ENCODE measurements at regions not wholly inside any gene's neighbourhood (a gene's known extent, or its start where the extent isn't known, plus 50 kb on each side); places are given as distances from the start of the nearest gene placed in this dataset.

GRCh38 chr13:111512707-111513106, 192.3 kb downstream of the TEX29 start:
- no peak for TF ChIP-seq ESRRA (CRISPR knock-in tag; IDR thresholded peaks at IDR 0.05; ENCODE audit: borderline replicate concordance)
- no peak for TF ChIP-seq CTCF (IDR thresholded peaks at IDR 0.05)
- no peak for TF ChIP-seq SP1 (CRISPR knock-in tag; conservative IDR thresholded peaks at IDR 0.05)
- TF ChIP-seq TEAD4 (CRISPR knock-in tag; IDR thresholded peaks at IDR 0.05): no peak
- TF ChIP-seq PRDM15 (CRISPR knock-in tag; IDR thresholded peaks at IDR 0.05): no peak
- no peak for TF ChIP-seq ZBTB21 (CRISPR knock-in tag; IDR thresholded peaks at IDR 0.05; ENCODE audit: borderline replicate concordance)
- no peak for TF ChIP-seq ZNF423 (CRISPR knock-in tag; IDR thresholded peaks at IDR 0.05)
- TF ChIP-seq E2F5 (CRISPR knock-in tag; IDR thresholded peaks at IDR 0.05): no peak
- no peak for TF ChIP-seq TP53 (CRISPR knock-in tag; IDR thresholded peaks at IDR 0.05)
- no peak for TF ChIP-seq OVOL2 (CRISPR knock-in tag; IDR thresholded peaks at IDR 0.05; ENCODE audit: borderline replicate concordance)
- no peak for TF ChIP-seq CREB1 (CRISPR knock-in tag; IDR thresholded peaks at IDR 0.05)
- no peak for TF ChIP-seq GABPB1 (CRISPR knock-in tag; IDR thresholded peaks at IDR 0.05)
- TF ChIP-seq ZNF121 (CRISPR knock-in tag; IDR thresholded peaks at IDR 0.05): no peak
- no peak for TF ChIP-seq NR2C2 (CRISPR knock-in tag; IDR thresholded peaks at IDR 0.05)

Measured in WTC11 (cell line).